GM20000 (cell line): ENCODE measurements at regions not wholly inside any gene's neighbourhood (a gene's known extent, or its start where the extent isn't known, plus 50 kb on each side); places are given as distances from the start of the nearest gene placed in this dataset.

ENCODE experiments used
- DNase-seq: peaks from one replicate; pipeline ENCODE4 v3.0.0; 2012; ENCODE audit warnings: low spot score
- TF ChIP-seq, protein P1 (sequence below): IDR thresholded peaks from 2 replicates; pipeline ENCODE4 v1.5.1; 2012; ENCODE audit warnings: mild to moderate bottlenecking, control low read depth; ENCODE audit errors: extremely low read depth, missing control alignments

DNA sequence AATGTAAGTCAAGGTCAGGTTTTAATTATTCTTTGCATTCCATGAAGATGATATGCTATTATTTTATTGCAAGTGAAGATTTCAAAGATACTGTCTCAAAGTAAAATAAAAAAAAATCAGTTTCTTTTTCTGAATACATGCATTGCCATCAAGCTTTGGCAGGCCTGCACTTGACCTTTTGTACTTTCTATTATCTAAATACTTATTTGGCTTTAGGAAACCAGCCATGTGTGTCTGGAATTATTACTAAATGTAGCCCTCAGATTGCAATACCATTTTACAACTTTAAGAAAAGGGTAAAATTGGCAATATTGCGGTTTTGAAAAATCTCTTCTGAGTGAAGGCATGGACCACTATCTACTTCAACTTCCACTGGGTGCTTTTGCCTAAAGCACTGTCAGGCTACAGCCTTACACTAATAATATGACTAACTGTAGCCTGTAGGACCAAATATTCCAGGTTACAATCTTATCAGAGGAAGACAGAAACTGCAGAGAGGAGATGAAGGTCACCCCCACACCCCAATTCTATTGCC, 349.4 kb upstream of the DCBLD2 start:
- no peak for DNase-seq
- TF ChIP-seq, protein P1, sequence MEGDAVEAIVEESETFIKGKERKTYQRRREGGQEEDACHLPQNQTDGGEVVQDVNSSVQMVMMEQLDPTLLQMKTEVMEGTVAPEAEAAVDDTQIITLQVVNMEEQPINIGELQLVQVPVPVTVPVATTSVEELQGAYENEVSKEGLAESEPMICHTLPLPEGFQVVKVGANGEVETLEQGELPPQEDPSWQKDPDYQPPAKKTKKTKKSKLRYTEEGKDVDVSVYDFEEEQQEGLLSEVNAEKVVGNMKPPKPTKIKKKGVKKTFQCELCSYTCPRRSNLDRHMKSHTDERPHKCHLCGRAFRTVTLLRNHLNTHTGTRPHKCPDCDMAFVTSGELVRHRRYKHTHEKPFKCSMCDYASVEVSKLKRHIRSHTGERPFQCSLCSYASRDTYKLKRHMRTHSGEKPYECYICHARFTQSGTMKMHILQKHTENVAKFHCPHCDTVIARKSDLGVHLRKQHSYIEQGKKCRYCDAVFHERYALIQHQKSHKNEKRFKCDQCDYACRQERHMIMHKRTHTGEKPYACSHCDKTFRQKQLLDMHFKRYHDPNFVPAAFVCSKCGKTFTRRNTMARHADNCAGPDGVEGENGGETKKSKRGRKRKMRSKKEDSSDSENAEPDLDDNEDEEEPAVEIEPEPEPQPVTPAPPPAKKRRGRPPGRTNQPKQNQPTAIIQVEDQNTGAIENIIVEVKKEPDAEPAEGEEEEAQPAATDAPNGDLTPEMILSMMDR: no peak

DNA sequence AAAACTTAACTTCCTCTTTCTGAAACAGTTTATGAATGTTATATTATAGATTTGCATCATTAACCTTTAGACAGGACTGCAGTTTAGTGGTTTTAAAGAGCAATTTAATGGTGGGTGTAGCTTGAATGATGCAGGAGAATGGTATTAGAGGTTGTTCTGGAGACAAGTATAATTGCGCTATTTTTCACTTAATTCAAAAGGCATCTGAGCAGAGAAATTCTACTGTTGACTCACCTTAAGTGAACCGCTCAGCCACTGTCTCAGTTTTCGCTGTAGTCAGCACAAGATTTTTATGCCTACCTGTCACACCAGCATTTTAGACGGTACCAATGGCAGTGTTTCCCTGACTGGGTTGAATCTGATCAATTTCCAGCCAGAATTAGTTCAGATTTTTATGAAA, 348.8 kb upstream of the DCBLD2 start:
- TF ChIP-seq, protein P1: no peak
- no peak for DNase-seq

DNA sequence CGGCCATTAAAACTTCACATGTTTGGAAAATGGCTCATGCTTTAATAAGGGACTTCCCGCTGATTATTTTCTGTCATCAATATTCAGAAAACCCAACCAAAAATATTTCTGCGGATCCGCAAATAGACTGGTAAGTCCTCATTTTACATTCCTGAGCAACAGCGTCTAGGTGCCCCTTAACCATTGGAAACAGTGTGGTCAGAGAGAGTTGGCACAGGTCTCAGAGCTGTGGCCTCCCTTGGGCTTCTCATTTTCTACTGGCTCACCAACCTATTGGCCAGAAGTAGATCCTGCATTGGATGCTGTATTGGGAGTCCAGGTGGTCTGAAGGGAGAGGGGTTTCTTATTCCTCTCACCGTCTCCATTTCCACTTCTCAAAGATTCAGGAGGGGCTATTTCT, 348.1 kb upstream of the DCBLD2 start:
- DNase-seq: no peak

GRCh38 chr3:99248913-99249312, 347.4 kb upstream of the DCBLD2 start:
- TF ChIP-seq, protein P1: no peak

More for the DNA sequence above, 348.1 kb upstream of the DCBLD2 start:
- TF ChIP-seq, protein P1: no peak

DNA sequence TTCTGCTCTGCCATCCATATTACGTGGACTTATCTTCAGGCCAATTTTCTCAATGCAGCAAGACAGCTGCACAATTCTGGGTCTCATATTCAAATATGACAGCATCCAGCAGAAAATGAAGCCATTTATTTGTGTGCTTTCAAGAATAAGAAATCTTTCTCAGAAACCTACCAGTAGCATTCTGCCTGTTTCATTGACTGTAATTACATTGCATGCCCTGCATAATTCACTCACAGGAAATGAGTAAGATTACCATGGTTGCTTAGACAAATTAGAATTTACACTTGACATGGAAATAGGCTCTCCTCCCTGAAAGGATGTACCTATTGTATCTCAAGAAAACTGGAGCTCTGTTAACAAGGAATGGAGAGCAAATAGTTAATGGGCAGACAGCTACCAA, 346.6 kb upstream of the DCBLD2 start:
- TF ChIP-seq, protein P1: no peak
- DNase-seq: no peak

More at GRCh38 chr3:99248913-99249312, 347.4 kb upstream of the DCBLD2 start:
- DNase-seq: no peak

DNA sequence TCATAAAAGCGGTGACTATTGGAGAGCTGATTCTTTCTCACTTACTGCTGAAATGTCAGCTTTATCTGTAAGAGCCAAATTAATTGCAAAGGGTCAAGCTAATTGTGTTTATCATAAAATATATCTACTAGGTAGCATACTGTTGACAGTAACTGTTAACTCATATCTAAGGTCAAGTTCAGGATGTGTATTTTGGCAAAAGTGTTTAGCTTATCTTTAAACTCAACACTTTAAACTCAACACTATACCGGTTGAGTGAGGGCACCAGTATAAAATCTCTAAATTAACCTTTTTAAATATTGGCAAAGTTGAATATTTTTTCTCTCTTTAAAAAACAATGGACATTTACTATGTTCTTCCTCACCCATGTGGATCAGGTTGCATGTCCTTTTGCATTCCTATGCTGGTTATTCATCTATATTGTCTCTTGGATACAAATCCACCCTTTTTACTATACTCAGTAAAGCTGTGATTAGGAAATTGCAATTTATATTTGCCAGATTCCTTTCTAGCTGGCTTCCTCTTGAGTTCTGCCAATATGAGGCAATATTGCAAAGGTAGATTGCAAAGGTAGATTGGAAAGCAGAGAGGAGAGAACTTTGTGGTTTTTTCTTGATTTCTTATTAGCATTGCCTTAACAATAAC, 344.6 kb upstream of the DCBLD2 start:
- no peak for DNase-seq
- TF ChIP-seq, protein P1: no peak

DNA sequence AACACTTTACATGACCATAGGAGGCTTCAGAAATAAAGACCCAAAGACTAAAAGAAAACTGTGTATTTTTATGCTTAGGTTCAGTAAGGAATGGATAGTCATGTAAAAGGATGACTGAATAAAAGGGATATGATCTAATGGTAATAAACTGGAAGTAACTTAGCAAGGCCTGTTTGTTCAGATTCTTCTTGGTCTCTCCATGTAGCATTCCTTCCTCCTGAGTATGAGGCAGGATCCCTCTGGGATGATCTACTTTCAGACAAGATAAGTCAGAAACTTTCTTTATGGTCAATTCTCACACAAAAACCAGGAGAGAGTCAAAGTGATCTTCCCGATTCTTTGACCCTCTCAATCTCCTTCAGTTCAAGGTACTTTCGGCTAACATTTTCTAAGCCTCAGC, 340.8 kb upstream of the DCBLD2 start:
- TF ChIP-seq, protein P1: no peak
- no peak for DNase-seq
